HepG2 (cell line): ENCODE measurements at regions not wholly inside any gene's neighbourhood (a gene's known extent, or its start where the extent isn't known, plus 50 kb on each side); places are given as distances from the start of the nearest gene placed in this dataset.

Experiments used
- ATAC-seq: fragments of 200-7000 bp; cut with Tn5 transposase; 3 replicates; pipeline ENCODE4 v1.9.1; 2020; ENCODE audit warnings: mild to moderate bottlenecking, moderate library complexity
- BruUV-seq: library from RNA; stranded (reverse); fragments of 400-500 nt; replicated peaks from 2 replicates; lab custom pipeline; 2021; lab: Mats Ljungman, UMichigan
- CTCF ChIA-PET: fragments of 300-600 bp; formaldehyde crosslinking; extraction: SDS; loops from one replicate; lab custom pipeline; 2021; ENCODE audit warnings: low total read pairs, inconsistent platforms, low intra/inter-chr PET ratio; lab: Yijun Ruan, JAX
- POLR2A ChIA-PET: fragments of 350-600 bp; sonication (Branson Sonifier 250); formaldehyde crosslinking; loops from one replicate; lab custom pipeline; 2020; ENCODE audit warnings: antibody characterized with exemption, inconsistent platforms; lab: Yijun Ruan, JAX
- DNase-seq: peaks from one replicate; pipeline ENCODE4 v3.0.0-alpha.2; 2015; ENCODE audit warnings: low spot score
- FAIRE-seq: peaks from 3 replicates; lab custom pipeline; 2011; peaks lifted over from hg19 to GRCh38; lab: Jason Lieb, UNC
- H2AFZ ChIP-seq: one replicate; pipeline ENCODE4 v1.6.1; 2011; ENCODE audit warnings: low read length, inconsistent platforms
- H3K27ac ChIP-seq: fragments of 300-600 bp; 3 replicates; pipeline ENCODE4 v1.8.0; 2011; ENCODE audit warnings: mixed run types, mild to moderate bottlenecking, mixed read lengths, low read length, inconsistent platforms; ENCODE audit not compliant: insufficient read depth; ENCODE audit errors: extremely low read length
- H3K27me3 ChIP-seq, 2 experiments: fragments of 200-600 bp in 1 of 2; 2 replicates in 1 of 2; 3 replicates in 1 of 2; pipeline versions ENCODE4 v1.6.0 to v1.8.0; 2011; ENCODE audit warnings: low read length in 2 of 2, mild to moderate bottlenecking in 2 of 2, moderate library complexity in 2 of 2, inconsistent platforms in 1 of 2; ENCODE audit not compliant: insufficient read depth in 2 of 2, control insufficient read depth in 1 of 2
- H3K36me3 ChIP-seq, 2 experiments: fragments of 200-600 bp in 1 of 2; replicated peaks in 1 of 2; 2 replicates in 1 of 2; 3 replicates in 1 of 2; pipeline versions ENCODE4 v1.5.1 to v1.8.0; 2011; ENCODE audit warnings: low read length in 2 of 2, inconsistent platforms in 1 of 2; ENCODE audit not compliant: insufficient read depth in 2 of 2, control insufficient read depth in 1 of 2
- H3K4me1 ChIP-seq: 2 replicates; pipeline ENCODE4 v1.5.1; 2012; ENCODE audit warnings: low read length, inconsistent platforms; ENCODE audit not compliant: insufficient read depth
- H3K4me2 ChIP-seq: 2 replicates; pipeline ENCODE4 v1.6.0; 2011; ENCODE audit warnings: low read depth, low read length, inconsistent platforms
- H3K4me3 ChIP-seq, 3 experiments: fragments of 200-600 bp in 1 of 3; sonication (generic), shearing (Covaris generic) in 1 of 3; replicated peaks in 1 of 3; 2 replicates each; pipeline ENCODE4 v1.5.1; 2011 to 2016; ENCODE audit warnings: low read length in 3 of 3, inconsistent platforms in 2 of 3, low read depth in 2 of 3, mild to moderate bottlenecking in 2 of 3, control low read depth in 1 of 3, mixed read lengths in 1 of 3; ENCODE audit not compliant: insufficient read depth in 1 of 3
- H3K79me2 ChIP-seq: one replicate; pipeline ENCODE4 v1.6.1; 2011; ENCODE audit warnings: low read length, inconsistent platforms; ENCODE audit not compliant: insufficient read depth
- H3K9ac ChIP-seq: 2 replicates; pipeline ENCODE4 v1.6.0; 2011; ENCODE audit warnings: mild to moderate bottlenecking, low read depth, low read length, inconsistent platforms; ENCODE audit not compliant: insufficient read depth
- H3K9me3 ChIP-seq: 2 replicates; pipeline ENCODE4 v1.5.1; 2012; ENCODE audit warnings: mild to moderate bottlenecking, low read length
- H4K20me1 ChIP-seq: 2 replicates; pipeline ENCODE4 v1.6.0; 2011; ENCODE audit warnings: inconsistent platforms, mild to moderate bottlenecking, low read length, moderate library complexity; ENCODE audit not compliant: insufficient read depth
- ETV6 ChIP-seq: sonication (generic); formaldehyde crosslinking; conservative IDR thresholded peaks from 2 replicates; pipeline ENCODE4 v1.4.0; 2020; ENCODE audit warnings: missing genetic modification reagents
- LCORL ChIP-seq, 2 experiments: fragments of 450-650 bp in 1 of 2; sonication (generic) in 1 of 2; formaldehyde crosslinking in 1 of 2; IDR thresholded peaks; 2 replicates each; pipeline versions ENCODE4 v1.5.0 to v1.6.1; 2017 to 2020; ENCODE audit warnings: antibody characterized with exemption in 1 of 2, missing genetic modification reagents in 1 of 2
- PRDM10 ChIP-seq: sonication (generic); formaldehyde crosslinking; IDR thresholded peaks from 2 replicates; pipeline ENCODE4 v1.4.0; 2020; ENCODE audit warnings: low read depth, missing genetic modification reagents
- PRDM15 ChIP-seq: sonication (generic); formaldehyde crosslinking; IDR thresholded peaks from 2 replicates; pipeline ENCODE4 v1.4.0; 2020; ENCODE audit warnings: missing genetic modification reagents
- RNF2 ChIP-seq: fragments of 450-650 bp; conservative IDR thresholded peaks from 2 replicates; pipeline ENCODE4 v1.6.1; 2016; ENCODE audit warnings: low read depth
- SSRP1 ChIP-seq: IDR thresholded peaks from 2 replicates; pipeline ENCODE4 v1.6.1; 2016; ENCODE audit warnings: control low read depth
- TRIM22 ChIP-seq: fragments of 450-650 bp; IDR thresholded peaks from 2 replicates; pipeline ENCODE4 v1.6.1; 2017
- TSC22D2 ChIP-seq: sonication (generic); formaldehyde crosslinking; IDR thresholded peaks from 2 replicates; pipeline ENCODE4 v1.5.1; 2020; ENCODE audit warnings: missing genetic modification reagents, mild to moderate bottlenecking, borderline replicate concordance
- YEATS4 ChIP-seq: sonication (generic); formaldehyde crosslinking; IDR thresholded peaks from 2 replicates; pipeline ENCODE4 v1.4.0; 2020; ENCODE audit warnings: missing genetic modification reagents, borderline replicate concordance
- ZFP62 ChIP-seq: sonication (generic); formaldehyde crosslinking; IDR thresholded peaks from 2 replicates; pipeline ENCODE4 v1.4.0; 2020; ENCODE audit warnings: missing genetic modification reagents
- ZFP91 ChIP-seq: sonication (generic); formaldehyde crosslinking; IDR thresholded peaks from 2 replicates; pipeline ENCODE4 v1.9.0; 2022; ENCODE audit warnings: missing genetic modification reagents, mild to moderate bottlenecking, borderline replicate concordance
- ZKSCAN8 ChIP-seq: IDR thresholded peaks from 2 replicates; pipeline ENCODE4 v1.6.1; 2016; ENCODE audit warnings: borderline replicate concordance, missing genetic modification reagents, missing compliant biosample characterization
- ZNF562 ChIP-seq: sonication (generic); formaldehyde crosslinking; IDR thresholded peaks from 2 replicates; pipeline ENCODE4 v1.8.0; 2022; ENCODE audit warnings: missing genetic modification reagents, borderline replicate concordance
- ZNF773 ChIP-seq: sonication (generic); formaldehyde crosslinking; IDR thresholded peaks from 2 replicates; pipeline ENCODE4 v1.4.0; 2020; ENCODE audit warnings: missing genetic modification reagents, borderline replicate concordance
- ZSCAN20 ChIP-seq: sonication (generic); formaldehyde crosslinking; IDR thresholded peaks from 2 replicates; pipeline ENCODE4 v1.4.0; 2020; ENCODE audit warnings: missing genetic modification reagents, mild to moderate bottlenecking, borderline replicate concordance
- WGBS: methylation state at CpG from one replicate; pipeline ENCODE4 v1.1.6; 2017; ENCODE audit warnings: low lambda C conversion rate; 5-methylcytosine and 5-hydroxymethylcytosine counted together
- in situ Hi-C: cut with HindIII; loops from 2 replicates; pipeline ENCODE4 v1.10.0; 2017; ENCODE audit warnings: low pct_unique_long_range_greater_than_20kb; ENCODE audit not compliant: extremely low pct_ligation_motif_present
- intact Hi-C: fragments of 100-400 bp; cut with micrococcal nuclease; formaldehyde crosslinking; loops from one replicate; pipeline ENCODE4 v1.10.0; 2022; ENCODE audit not compliant: unreplicated experiment

- FAIRE-seq (no peak), ATAC-seq (no peak), DNase-seq (no peak)
- no peaks in the 10 kb centered on the region for H4K20me1 ChIP-seq
- no TSS peak for BruUV-seq
- POLR2A ChIA-PET = no interaction called here
- WGBS = 35% methylated on average over 5 of the region's 5 CpGs
- H3K36me3 ChIP-seq = no peaks in the 10 kb centered on the region
- CTCF ChIA-PET = no interaction called here
- H3K9ac ChIP-seq = no peak overlapping the region
- H3K4me1 ChIP-seq = no peaks in the 10 kb centered on the region
- no peaks in the 10 kb centered on the region for H3K27me3 ChIP-seq
- H2AFZ ChIP-seq = no peak overlapping the region
- H3K79me2 ChIP-seq = no peaks in the 10 kb centered on the region
- H3K4me2 ChIP-seq = no peak overlapping the region
- no peak overlapping the region for H3K4me3 ChIP-seq
- H3K27ac ChIP-seq = no peak overlapping the region
- H3K9me3 ChIP-seq = peaks cover 88% of the 10 kb centered on the region
- intact Hi-C loops (no loop called here), in situ Hi-C loops (no loop called here)
- TF ChIP-seq PRDM15 (CRISPR knock-in tag) = no peak
- no peak for TF ChIP-seq ZFP62
- no peak for TF ChIP-seq ZNF773 (CRISPR knock-in tag)
- TF ChIP-seq ZKSCAN8 = no peak
- no peak for TF ChIP-seq ZNF562 (CRISPR knock-in tag)
- TF ChIP-seq LCORL (IDR thresholded peaks at IDR 0.05) = peak; percentile 53
- TF ChIP-seq LCORL (CRISPR knock-in tag; IDR thresholded peaks at IDR 0.05) = no peak
- TF ChIP-seq YEATS4 (CRISPR knock-in tag) = no peak
- TF ChIP-seq ZSCAN20 (CRISPR knock-in tag) = no peak
- no peak for TF ChIP-seq SSRP1
- no peak for TF ChIP-seq ZFP91
- no peak for TF ChIP-seq ETV6 (CRISPR knock-in tag)
- TF ChIP-seq PRDM10 (CRISPR knock-in tag) = no peak
- TF ChIP-seq TRIM22 = no peak
- no peak for TF ChIP-seq RNF2
- no peak for TF ChIP-seq TSC22D2 (CRISPR knock-in tag)
These were observed 871.1 kb downstream of the UQCRFS1 start for GRCh38 chr19:28341810-28342350.
